Mesenchymal stem cell (in vitro differentiated cells and primary cell): ENCODE measurements at regions not wholly inside any gene's neighbourhood (a gene's known extent, or its start where the extent isn't known, plus 50 kb on each side); places are given as distances from the start of the nearest gene placed in this dataset.

Experiments
- DNase-seq: peaks from one replicate; pipeline ENCODE4 v3.0.0-alpha.2; 2013
- H2AFZ ChIP-seq: one replicate; pipeline ENCODE4 v1.6.1; 2013; ENCODE audit warnings: low read depth, mild to moderate bottlenecking, control low read depth, inconsistent platforms, low read length, moderate library complexity
- H2AK5ac ChIP-seq: 2 replicates; pipeline ENCODE4 v1.6.1; 2013; ENCODE audit warnings: low read length, moderate library complexity, mild to moderate bottlenecking, inconsistent platforms; ENCODE audit not compliant: severe bottlenecking
- H2BK120ac ChIP-seq: one replicate; pipeline ENCODE4 v1.6.1; 2013; ENCODE audit warnings: low read depth, mild to moderate bottlenecking, inconsistent platforms, low read length, moderate library complexity
- H2BK12ac ChIP-seq, 2 experiments: one replicate each; pipeline ENCODE4 v1.6.1; 2013; ENCODE audit warnings: inconsistent platforms in 2 of 2, low read length in 2 of 2, mild to moderate bottlenecking in 2 of 2, moderate library complexity in 2 of 2, control low read depth in 1 of 2
- H2BK15ac ChIP-seq: one replicate; pipeline ENCODE4 v1.6.1; 2013; ENCODE audit warnings: mild to moderate bottlenecking, low read depth, inconsistent platforms; ENCODE audit not compliant: poor library complexity, severe bottlenecking
- H2BK5ac ChIP-seq: 2 replicates; pipeline ENCODE4 v1.6.1; 2013; ENCODE audit warnings: low read depth, mild to moderate bottlenecking, low read length, control low read depth, inconsistent platforms; ENCODE audit not compliant: poor library complexity, severe bottlenecking
- H3K14ac ChIP-seq, 2 experiments: one replicate each; pipeline ENCODE4 v1.6.1; 2013; ENCODE audit warnings: inconsistent platforms in 2 of 2, low read length in 2 of 2, control low read depth in 1 of 2, mild to moderate bottlenecking in 1 of 2, moderate library complexity in 1 of 2
- H3K18ac ChIP-seq, 2 experiments: one replicate each; pipeline ENCODE4 v1.6.1; 2013; ENCODE audit warnings: inconsistent platforms in 2 of 2, low read length in 2 of 2, control low read depth in 1 of 2, low read depth in 1 of 2, mild to moderate bottlenecking in 1 of 2
- H3K23ac ChIP-seq, 2 experiments: one replicate each; pipeline ENCODE4 v1.6.1; 2013; ENCODE audit warnings: inconsistent platforms in 2 of 2, low read length in 2 of 2, mild to moderate bottlenecking in 2 of 2, moderate library complexity in 2 of 2, control low read depth in 1 of 2
- H3K27ac ChIP-seq: 2 replicates; pipeline ENCODE4 v1.5.1; 2013; ENCODE audit warnings: mild to moderate bottlenecking, moderate library complexity, low read length, control low read depth, inconsistent platforms; ENCODE audit not compliant: poor library complexity, severe bottlenecking
- H3K27me3 ChIP-seq, 2 experiments: 2 replicates each; pipeline versions ENCODE4 v1.6.1 to v1.7.0; 2013; ENCODE audit warnings: low read length in 2 of 2, mild to moderate bottlenecking in 2 of 2, moderate library complexity in 2 of 2, control low read depth in 1 of 2, inconsistent platforms in 1 of 2; ENCODE audit not compliant: control insufficient read depth in 1 of 2, insufficient read depth in 1 of 2
- H3K36me3 ChIP-seq, 2 experiments: 2 replicates each; pipeline versions ENCODE4 v1.6.1 to v1.7.0; 2013; ENCODE audit warnings: low read length in 2 of 2, control low read depth in 1 of 2, inconsistent platforms in 1 of 2, low read depth in 1 of 2, mild to moderate bottlenecking in 1 of 2; ENCODE audit not compliant: insufficient read depth in 2 of 2, control insufficient read depth in 1 of 2
- H3K4ac ChIP-seq, 2 experiments: one replicate each; pipeline ENCODE4 v1.6.1; 2013; ENCODE audit warnings: inconsistent platforms in 2 of 2, low read length in 2 of 2, mild to moderate bottlenecking in 2 of 2, moderate library complexity in 2 of 2, control low read depth in 1 of 2, low read depth in 1 of 2
- H3K4me1 ChIP-seq: 2 replicates; pipeline ENCODE4 v1.6.1; 2013; ENCODE audit warnings: low read depth, low read length, control low read depth; ENCODE audit not compliant: control insufficient read depth, insufficient read depth
- H3K4me2 ChIP-seq: 2 replicates; pipeline ENCODE4 v1.6.1; 2013; ENCODE audit warnings: low read length, mild to moderate bottlenecking, inconsistent platforms; ENCODE audit not compliant: poor library complexity, severe bottlenecking
- H3K4me3 ChIP-seq, 2 experiments: 2 replicates each; pipeline versions ENCODE4 v1.5.1 to v1.7.0; 2013; ENCODE audit warnings: low read length in 2 of 2, mild to moderate bottlenecking in 2 of 2, control low read depth in 1 of 2, low read depth in 1 of 2; ENCODE audit not compliant: insufficient read depth in 1 of 2
- H3K79me1 ChIP-seq: replicated peaks from 2 replicates; pipeline ENCODE4 v1.6.1; 2013; ENCODE audit warnings: mild to moderate bottlenecking, control low read depth, low read length, inconsistent platforms; ENCODE audit not compliant: poor library complexity, severe bottlenecking
- H3K9ac ChIP-seq: 2 replicates; pipeline ENCODE4 v1.7.0; 2013; ENCODE audit warnings: mild to moderate bottlenecking, low read length, moderate library complexity
- H3K9me3 ChIP-seq: 2 replicates; pipeline ENCODE4 v1.7.0; 2013; ENCODE audit warnings: mild to moderate bottlenecking, low read length; ENCODE audit not compliant: control insufficient read depth
- H4K8ac ChIP-seq: one replicate; pipeline ENCODE4 v1.6.1; 2013; ENCODE audit warnings: inconsistent platforms, mild to moderate bottlenecking, low read length, moderate library complexity
- H4K91ac ChIP-seq: one replicate; pipeline ENCODE4 v1.6.1; 2013; ENCODE audit warnings: mild to moderate bottlenecking, low read length, inconsistent platforms
- WGBS: methylation state at CpG from one replicate; pipeline ENCODE4 v1.1.7; 2013; ENCODE audit warnings: mixed read lengths; 5-methylcytosine and 5-hydroxymethylcytosine counted together

DNA sequence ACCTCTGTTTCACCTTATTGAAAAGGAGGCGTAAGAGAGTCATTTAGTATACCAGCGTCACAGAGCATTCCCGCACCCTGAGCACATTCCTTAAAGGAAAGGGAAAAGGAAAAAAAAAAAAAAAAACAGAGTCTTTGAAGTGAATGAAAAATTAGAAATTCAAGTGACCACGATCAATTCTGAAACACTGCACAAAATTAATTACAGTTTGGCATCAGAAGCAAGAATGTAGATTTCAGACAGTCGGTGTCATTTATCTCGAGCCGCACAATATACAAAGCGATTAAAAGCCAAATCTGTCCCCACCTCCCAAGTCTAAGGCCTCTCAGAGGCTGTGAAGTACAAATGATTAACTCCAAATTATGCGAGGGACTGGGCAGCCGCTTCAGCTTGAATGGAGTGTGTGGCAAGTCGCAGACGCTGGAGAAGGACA, 173.7 kb upstream of the ZNF507 start:
- Histone ChIP-seq H4K8ac (no peak overlapping the region), H3K9me3 (no peaks in the 10 kb centered on the region), H2BK12ac (no peak overlapping the region), H3K4me2 (no peak overlapping the region), H2AK5ac (no peak overlapping the region), H3K9ac (no peak overlapping the region), H3K4me3 (no peak overlapping the region), H3K4me1 (no peaks in the 10 kb centered on the region), H2BK5ac (no peak overlapping the region), H3K4ac (no peak overlapping the region), H3K27ac (no peak overlapping the region), H2BK120ac (no peak overlapping the region), H3K36me3 (no peaks in the 10 kb centered on the region), H3K14ac (no peak overlapping the region), H3K79me1 (no peaks in the 10 kb centered on the region), H2BK15ac (no peak overlapping the region), H2AFZ (no peak overlapping the region), H3K23ac (no peak overlapping the region), H3K27me3 (no peaks in the 10 kb centered on the region), H3K18ac (no peak overlapping the region), H4K91ac (no peak overlapping the region)
- 81% methylated on average over 12 of the region's 12 CpGs for WGBS
- no peak for DNase-seq

GRCh38 chr19:32172566-32173160, 172.7 kb upstream of the ZNF507 start:
- Histone ChIP-seq H2AK5ac (no peak overlapping the region), H3K4me3 (no peak overlapping the region), H4K8ac (no peak overlapping the region), H3K23ac (no peak overlapping the region), H2AFZ (no peak overlapping the region), H3K4ac (no peak overlapping the region), H4K91ac (no peak overlapping the region), H2BK12ac (no peak overlapping the region), H3K14ac (no peak overlapping the region), H3K4me2 (no peak overlapping the region), H2BK5ac (no peak overlapping the region), H3K36me3 (no peaks in the 10 kb centered on the region), H3K27ac (no peak overlapping the region), H3K27me3 (no peaks in the 10 kb centered on the region), H3K4me1 (no peaks in the 10 kb centered on the region), H3K79me1 (no peaks in the 10 kb centered on the region), H2BK15ac (no peak overlapping the region), H3K18ac (no peak overlapping the region), H3K9ac (no peak overlapping the region), H3K9me3 (no peaks in the 10 kb centered on the region), H2BK120ac (no peak overlapping the region)
- no peak for DNase-seq
- WGBS: 70% methylated on average over 5 of the region's 5 CpGs

DNA sequence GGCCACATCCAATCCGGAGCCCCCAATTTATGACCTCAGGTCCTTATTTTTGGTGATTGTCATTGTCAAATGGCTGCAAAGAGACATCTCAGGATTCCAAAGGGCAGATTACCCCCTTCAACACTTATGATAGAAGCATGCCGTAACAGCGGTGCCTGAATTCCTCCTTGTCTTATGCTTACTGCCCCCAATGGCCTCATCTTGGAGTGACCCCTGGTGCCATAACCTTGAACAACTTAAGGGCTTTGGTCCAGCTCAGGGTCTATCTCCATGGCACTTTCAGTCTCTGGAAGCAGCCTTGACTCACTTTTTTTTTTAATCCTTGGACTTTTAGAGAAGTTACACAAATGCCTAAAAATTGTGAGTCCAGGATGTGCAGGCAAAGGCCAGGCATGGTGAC, 171.6 kb upstream of the ZNF507 start:
- no peaks in the 10 kb centered on the region for H3K36me3 ChIP-seq
- no peak overlapping the region for H3K27ac ChIP-seq
- H3K14ac ChIP-seq: no peak overlapping the region
- H3K4me3 ChIP-seq: no peak overlapping the region
- no peak overlapping the region for H2BK12ac ChIP-seq
- no peak overlapping the region for H3K23ac ChIP-seq
- no peak overlapping the region for H4K8ac ChIP-seq
- no peak overlapping the region for H2BK5ac ChIP-seq
- H3K4me1 ChIP-seq: no peaks in the 10 kb centered on the region
- no peaks in the 10 kb centered on the region for H3K79me1 ChIP-seq
- H4K91ac ChIP-seq: no peak overlapping the region
- H3K9me3 ChIP-seq: no peaks in the 10 kb centered on the region
- no peaks in the 10 kb centered on the region for H3K27me3 ChIP-seq
- H2AFZ ChIP-seq: no peak overlapping the region
- H3K9ac ChIP-seq: no peak overlapping the region
- no peak overlapping the region for H3K18ac ChIP-seq
- H3K4ac ChIP-seq: no peak overlapping the region
- H2BK120ac ChIP-seq: no peak overlapping the region
- no peak for DNase-seq
- H3K4me2 ChIP-seq: no peak overlapping the region
- no peak overlapping the region for H2AK5ac ChIP-seq
- H2BK15ac ChIP-seq: no peak overlapping the region
- WGBS: 92% methylated on average over 3 of the region's 3 CpGs

GRCh38 chr19:32174386-32175113, 170.9 kb upstream of the ZNF507 start:
- H3K14ac ChIP-seq: no peak overlapping the region
- no peak overlapping the region for H3K9ac ChIP-seq
- WGBS: 82% methylated on average over 9 of the region's 10 CpGs
- no peak overlapping the region for H3K4me3 ChIP-seq
- no peak overlapping the region for H2BK15ac ChIP-seq
- no peaks in the 10 kb centered on the region for H3K36me3 ChIP-seq
- H3K27me3 ChIP-seq: no peaks in the 10 kb centered on the region
- no peak overlapping the region for H2BK120ac ChIP-seq
- H3K9me3 ChIP-seq: no peaks in the 10 kb centered on the region
- H3K4me2 ChIP-seq: no peak overlapping the region
- H3K27ac ChIP-seq: no peak overlapping the region
- H2AFZ ChIP-seq: no peak overlapping the region
- no peak overlapping the region for H3K18ac ChIP-seq
- H3K23ac ChIP-seq: no peak overlapping the region
- H4K8ac ChIP-seq: no peak overlapping the region
- no peak overlapping the region for H2BK12ac ChIP-seq
- no peak overlapping the region for H3K4ac ChIP-seq
- H3K4me1 ChIP-seq: no peaks in the 10 kb centered on the region
- H3K79me1 ChIP-seq: no peaks in the 10 kb centered on the region
- H2BK5ac ChIP-seq: no peak overlapping the region
- no peak overlapping the region for H4K91ac ChIP-seq
- DNase-seq: no peak
- no peak overlapping the region for H2AK5ac ChIP-seq
